GM20000 (cell line): ENCODE measurements at regions not wholly inside any gene's neighbourhood (a gene's known extent, or its start where the extent isn't known, plus 50 kb on each side); places are given as distances from the start of the nearest gene placed in this dataset.

Experiments used
- DNase-seq: peaks from one replicate; pipeline ENCODE4 v3.0.0; 2012; ENCODE audit warnings: low spot score
- TF ChIP-seq, protein P1 (sequence below): IDR thresholded peaks from 2 replicates; pipeline ENCODE4 v1.5.1; 2012; ENCODE audit warnings: mild to moderate bottlenecking, control low read depth; ENCODE audit errors: extremely low read depth, missing control alignments

DNA sequence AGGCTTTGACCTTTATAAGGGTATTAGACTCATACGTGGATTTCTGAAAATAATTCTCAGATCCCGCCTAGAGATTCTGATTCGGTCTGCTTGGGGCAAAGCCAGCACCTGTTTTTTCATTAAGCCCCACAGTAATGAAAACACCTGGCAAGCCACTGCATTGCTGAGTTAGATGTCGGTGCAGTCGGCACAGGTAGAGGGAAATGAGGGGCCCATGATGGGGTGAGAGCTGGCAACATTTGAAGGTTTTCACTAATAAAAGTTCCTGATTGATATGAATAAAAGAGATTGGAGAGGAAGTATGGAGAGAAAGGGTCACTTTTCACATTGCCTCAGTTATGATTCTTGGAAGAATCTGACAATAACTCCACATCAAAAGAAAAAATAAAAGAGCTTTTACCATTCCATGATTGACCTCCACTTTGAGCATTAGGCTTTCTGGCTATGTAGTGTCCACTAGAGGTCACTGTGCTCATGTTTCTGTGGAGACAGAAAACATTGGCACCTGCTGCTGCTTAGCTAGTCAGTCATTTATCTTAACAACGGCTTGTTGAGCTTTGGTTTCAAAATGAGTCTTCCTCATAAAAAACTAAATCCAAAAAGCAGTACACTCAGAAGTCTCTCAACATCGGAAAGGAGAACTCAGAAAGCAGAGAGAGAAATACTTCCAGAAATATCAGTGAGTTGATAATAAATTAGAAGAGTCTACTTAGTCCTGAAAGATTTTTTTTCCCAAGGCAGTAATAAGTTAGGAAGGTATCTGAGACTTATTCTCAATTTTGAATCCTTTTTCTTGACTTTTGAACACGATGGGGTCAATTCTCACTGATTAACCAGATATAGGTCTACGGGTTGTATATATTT is 53.3 kb upstream of the KLHL31 start:
- TF ChIP-seq, protein P1, sequence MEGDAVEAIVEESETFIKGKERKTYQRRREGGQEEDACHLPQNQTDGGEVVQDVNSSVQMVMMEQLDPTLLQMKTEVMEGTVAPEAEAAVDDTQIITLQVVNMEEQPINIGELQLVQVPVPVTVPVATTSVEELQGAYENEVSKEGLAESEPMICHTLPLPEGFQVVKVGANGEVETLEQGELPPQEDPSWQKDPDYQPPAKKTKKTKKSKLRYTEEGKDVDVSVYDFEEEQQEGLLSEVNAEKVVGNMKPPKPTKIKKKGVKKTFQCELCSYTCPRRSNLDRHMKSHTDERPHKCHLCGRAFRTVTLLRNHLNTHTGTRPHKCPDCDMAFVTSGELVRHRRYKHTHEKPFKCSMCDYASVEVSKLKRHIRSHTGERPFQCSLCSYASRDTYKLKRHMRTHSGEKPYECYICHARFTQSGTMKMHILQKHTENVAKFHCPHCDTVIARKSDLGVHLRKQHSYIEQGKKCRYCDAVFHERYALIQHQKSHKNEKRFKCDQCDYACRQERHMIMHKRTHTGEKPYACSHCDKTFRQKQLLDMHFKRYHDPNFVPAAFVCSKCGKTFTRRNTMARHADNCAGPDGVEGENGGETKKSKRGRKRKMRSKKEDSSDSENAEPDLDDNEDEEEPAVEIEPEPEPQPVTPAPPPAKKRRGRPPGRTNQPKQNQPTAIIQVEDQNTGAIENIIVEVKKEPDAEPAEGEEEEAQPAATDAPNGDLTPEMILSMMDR, result peak; percentile 54

GRCh38 chr6:53717566-53717965 is 52.0 kb upstream of the KLHL31 start:
- DNase-seq, result no peak
- TF ChIP-seq, protein P1, result no peak

More for the DNA sequence above, 53.3 kb upstream of the KLHL31 start:
- DNase-seq, result peak; percentile 78

DNA sequence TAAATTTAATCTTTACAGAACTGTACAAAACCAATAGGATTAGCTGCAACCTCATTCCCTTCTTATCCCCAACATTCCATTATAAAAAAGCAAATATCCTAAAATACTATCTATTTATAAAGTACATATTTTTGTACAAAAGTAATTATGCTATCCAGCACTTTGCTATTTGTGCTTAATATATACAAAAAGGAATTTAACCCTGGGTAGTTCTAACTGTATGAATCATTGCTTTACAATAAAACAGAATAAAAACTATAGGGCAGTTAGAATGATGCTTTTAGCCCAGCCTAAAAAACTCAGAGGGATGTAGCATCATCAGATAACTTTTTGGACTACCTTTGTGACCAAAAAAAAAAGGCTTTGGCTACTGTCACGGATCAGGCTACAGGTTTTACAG is 49.9 kb upstream of the KLHL31 start:
- no peak for DNase-seq
- TF ChIP-seq, protein P1, result no peak
